NCI-H1105 (cell line): ENCODE measurements at regions not wholly inside any gene's neighbourhood (a gene's known extent, or its start where the extent isn't known, plus 50 kb on each side); places are given as distances from the start of the nearest gene placed in this dataset.

Source experiments
- DNase-seq: peaks from one replicate; lab custom pipeline; 2025; lab: John Stamatoyannopoulos, UW

DNA sequence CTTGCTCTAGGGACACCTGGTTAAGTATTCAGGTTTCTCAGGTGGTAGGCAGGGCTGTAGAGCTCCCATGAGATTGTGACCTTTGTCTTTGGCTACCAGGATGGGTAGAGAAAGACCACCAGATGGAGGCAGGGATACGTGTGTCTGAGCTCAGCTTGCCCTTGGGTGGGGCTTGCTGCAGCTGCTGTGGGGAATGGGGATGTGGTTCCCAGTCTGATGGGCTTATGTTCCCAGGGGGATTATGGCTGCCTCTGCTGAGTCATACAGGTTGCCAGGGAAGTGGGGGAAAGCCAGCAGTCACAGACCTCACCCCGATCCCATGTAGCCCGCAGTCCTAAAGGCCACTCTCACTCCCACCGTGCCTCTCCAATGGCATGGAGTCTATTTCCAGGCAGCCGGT is 659.9 kb upstream of the KLF12 start:
- DNase-seq: no peak

DNA sequence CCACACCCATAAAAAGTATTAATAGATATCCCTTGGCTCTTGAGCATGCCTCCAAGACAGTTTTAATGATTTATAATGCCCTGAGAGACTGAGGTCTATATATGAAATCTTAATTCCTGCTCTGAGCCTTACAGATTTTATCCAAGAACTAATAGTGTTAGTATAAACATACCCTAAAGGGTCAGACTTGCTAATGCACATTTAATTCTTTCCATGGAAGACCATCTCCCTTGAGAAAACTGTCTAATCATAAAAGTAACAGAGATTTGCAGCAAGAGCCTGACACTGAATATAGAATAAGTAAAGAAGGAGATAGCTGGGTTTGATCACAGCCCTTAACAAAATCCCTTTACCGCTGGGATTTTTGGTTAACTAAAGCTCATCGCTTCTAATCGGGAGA is 650.8 kb upstream of the KLF12 start:
- DNase-seq: no peak

DNA sequence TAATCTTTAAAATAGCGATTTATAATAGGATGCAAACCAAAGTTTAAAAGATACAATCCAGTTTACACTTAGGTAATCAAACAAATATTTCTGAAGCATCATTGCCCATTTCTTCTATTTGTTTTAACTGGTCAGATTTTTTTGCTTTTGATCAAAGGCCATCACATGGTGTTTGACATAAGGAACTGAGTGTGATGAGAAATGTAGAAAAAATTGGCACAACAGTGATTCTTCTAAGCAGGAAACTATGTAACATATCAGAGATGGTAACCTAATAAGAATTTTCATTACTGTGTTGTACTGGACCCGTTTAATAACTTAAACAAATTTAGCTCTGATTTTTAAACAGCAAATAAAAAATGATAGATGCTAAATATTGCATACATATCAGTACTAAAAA is 644.7 kb upstream of the KLF12 start:
- DNase-seq: no peak

DNA sequence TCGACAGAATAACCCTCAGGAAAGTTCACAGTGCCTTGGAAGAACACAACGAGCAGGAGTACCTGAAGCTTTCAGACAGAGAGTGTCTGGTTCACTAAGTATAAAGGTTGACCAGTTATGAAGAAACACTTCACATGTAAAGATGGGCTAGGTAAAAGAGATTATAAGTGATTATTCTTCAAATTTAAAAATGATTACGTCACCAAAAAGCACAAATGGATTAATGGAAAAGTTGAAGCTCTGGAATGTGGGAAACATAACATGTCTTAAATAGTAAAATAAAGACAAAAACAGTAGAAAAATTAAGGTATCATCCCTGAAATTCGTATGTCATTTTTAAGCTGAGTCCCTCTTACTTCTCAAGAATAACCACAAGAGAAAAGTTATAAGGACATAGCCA is 643.9 kb upstream of the KLF12 start:
- DNase-seq: no peak

DNA sequence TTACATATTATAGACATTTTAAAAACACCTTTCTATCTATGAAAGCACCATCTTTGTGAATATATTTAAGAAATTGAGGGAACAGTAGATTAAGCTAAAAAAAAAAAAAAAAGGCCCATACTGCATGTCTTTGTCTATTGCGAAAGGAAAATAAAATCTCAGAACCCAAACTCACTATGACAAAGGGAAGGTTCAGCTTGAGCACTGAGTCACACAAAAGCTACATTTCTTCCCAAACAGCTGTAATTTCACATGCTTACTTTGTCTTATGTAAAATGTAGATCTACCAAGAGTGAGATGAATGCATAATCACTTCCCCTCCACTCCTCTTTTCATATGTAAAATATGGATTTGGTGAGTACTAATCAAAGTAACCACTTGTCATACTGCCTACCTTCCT is 640.1 kb upstream of the KLF12 start:
- no peak for DNase-seq

DNA sequence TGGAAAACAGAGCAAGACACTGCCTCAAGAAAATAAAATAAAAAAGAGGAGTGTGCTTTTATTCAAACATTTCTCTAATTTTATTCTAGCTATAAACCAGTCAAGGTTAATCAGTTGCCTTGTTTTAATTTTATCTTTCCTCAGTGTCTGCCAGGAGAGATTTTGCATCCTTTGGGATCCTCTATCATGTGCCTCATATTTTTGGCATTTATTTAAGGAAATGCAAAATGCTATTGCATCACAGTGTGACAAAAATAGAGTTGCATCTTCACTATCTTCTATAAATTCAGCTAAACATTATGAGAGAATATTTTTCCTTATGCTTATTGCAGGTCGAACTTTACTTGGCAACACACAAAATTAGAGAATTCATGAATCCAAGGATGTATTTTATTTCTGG is 639.0 kb upstream of the KLF12 start:
- no peak for DNase-seq

DNA sequence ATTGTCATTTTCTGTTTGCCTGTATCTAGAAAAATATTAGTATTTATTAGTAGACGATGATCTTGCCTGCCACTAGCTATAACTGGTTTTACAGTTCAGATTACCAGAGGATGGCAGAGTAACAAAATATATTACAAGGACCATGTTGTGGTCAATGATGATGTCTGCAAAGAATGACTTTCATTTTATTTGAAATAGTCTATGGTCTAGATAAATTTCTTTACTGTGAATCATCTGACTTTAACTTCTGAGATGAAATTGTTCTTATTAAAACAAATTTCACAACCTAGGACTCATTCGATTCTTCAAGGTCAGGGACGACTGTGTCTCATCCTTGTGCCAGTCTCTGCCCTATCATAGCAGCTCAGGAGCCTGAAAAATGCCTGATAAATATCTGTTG is 637.8 kb upstream of the KLF12 start:
- no peak for DNase-seq

DNA sequence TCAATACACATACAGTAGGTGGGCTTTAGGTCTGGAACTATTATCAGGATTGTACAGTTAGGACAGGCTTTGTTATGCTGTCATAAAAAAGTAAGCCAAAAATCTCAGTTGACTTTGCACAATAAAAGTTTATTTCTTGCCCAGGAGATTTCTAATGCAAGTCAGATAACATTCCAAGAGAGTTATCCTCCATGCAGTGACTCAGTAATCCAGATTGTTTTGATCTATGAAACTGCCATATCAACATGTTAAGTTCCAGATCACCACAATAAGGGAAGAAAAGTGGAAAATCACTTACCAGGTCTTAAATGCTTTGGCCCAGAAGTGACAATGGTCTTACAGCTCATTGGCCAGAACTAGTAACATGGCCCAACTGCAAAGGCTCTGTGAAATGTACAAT is 636.2 kb upstream of the KLF12 start:
- no peak for DNase-seq

DNA sequence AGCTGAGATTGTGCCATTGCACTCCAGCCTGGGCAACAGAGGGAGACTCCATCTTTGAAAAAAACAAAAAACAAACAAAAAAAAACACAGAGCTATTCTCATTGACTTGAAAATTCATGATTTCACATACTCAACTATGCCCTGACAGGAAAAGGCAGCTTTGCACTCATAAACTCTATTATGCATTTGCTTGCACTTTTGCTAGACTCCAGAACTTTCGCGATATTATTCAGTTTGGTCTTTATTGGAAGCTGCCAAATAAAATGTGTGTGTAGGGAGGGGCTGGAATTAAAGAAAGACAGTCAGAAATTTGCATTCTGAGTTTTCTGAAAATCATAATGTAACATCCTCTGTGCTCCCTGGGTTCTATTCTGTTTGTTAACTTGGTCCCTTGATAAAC is 635.1 kb upstream of the KLF12 start:
- no peak for DNase-seq

DNA sequence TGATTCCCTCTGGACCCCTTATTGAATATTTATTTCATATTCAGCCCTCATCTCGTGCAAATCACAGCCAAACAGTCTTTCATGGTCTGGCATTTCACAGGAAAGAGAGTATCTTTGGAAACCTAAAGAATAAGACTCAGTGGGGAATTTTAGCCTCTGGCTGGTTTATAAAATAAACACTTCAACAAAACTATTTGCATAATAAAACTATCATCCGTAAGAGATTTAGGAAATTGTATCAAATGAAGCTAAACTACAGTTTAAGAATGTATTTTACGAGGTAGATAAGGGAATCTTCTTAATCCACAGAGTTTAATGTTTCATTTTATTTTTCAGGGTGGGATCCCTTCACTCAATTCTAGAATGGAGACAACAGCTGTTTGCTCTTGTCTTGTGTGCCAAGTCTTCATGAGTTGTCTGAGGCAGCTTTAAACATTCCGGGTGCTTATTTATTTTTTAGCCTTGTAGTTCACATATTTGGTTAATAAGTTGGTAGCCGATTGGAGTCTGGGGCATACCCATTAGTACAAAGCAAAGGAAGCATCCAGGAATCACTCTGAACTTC is 634.4 kb upstream of the KLF12 start:
- no peak for DNase-seq

DNA sequence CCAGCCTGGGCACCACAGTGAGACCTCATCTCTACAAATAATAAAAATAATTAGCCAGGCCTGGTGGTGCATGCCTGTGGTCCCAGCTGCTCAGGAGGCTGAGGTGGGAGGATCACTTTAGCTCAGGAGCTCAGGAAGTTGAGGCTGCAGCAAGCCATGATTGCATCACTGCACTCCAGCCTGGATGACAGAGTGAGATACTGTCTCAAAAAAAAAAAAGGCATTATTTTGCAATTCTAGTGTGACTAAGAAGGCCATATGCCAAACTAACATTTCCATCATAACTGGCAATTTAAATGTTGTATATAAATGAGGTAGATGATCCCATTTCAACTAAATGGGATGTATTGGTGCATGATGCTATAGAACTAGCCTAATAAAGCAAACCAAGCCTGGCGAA is 632.8 kb upstream of the KLF12 start:
- DNase-seq: no peak

DNA sequence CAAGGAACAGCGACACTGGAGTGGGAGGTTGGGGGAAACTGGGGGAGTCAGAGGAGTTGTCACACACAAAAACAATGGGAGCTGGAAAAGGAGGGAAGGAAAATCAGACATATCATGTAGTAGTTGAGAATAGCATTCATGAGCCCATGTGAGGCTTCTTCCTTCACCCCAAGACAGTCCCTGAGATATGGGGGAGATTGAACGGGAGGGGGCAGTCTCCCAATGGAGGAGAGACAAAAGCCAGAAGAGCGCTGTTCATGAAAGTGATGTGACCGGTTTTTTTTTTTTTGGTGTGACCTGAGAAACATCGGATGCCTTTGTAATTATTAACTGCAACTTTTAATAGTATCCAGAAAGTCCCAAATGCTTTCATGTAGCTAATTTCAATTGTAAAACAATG is 631.8 kb upstream of the KLF12 start:
- DNase-seq: no peak

DNA sequence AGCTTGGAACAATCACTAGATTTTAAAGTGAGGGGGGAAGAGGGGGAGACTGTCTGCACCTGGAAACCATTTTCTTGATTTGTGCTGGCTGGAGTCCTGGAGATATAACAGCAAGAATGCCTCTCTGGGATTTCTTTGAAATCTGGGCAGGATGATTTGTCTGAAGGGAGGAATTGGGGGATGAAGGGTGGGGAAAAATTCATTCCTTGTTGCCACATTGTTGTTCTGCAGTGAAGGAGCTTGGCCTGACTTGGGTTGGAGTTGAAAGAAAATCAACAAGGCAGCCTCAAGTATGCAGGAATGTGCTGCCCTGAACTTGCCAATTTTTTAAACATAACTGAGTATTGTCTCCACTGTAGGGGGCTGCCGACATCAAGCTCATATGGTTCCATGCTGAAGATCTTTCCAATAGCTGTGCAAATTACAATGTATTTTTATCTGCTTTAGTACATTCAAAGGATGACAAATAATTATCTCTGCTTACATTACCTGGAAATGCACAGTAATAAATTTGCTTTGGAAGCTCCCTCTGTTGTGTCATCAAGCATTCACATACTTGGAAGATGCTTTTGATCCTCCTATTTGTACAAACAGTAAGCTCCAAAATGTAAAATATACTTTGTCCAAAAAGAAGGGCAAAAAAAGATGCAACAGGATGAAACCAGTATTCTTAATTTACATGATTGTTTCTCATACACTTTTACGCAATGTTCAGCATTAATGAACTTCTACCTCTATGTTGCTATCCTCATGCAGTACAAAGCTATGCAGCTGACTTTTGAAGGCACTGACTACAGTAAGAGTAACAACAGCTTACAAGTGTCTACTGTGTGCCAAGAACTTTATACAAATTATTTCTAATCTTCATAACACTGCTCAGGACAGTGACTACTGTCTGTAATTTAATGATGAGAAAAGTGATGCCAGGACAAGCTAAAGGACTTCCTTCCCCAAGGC is 627.9 kb upstream of the KLF12 start:
- no peak for DNase-seq

DNA sequence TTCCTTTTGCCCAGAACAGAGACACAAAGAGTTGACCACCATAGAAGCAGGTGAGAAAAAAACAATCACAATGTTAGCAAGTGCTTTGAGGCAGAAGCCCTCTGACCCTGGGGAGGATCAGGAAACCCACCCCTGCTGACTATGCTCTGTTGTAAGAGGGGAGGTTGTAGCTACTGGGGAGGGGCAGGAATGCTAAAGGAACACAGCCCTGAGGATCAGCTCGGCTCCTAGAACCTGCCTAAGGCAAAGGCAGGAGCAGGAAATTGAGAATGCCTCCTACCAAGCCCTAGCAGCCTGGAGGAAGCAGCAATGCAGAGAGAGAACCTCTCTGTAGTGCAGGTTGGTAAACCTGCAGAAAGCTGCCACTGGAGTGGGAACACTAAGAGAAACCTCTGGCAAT is 624.0 kb upstream of the KLF12 start:
- DNase-seq: no peak

DNA sequence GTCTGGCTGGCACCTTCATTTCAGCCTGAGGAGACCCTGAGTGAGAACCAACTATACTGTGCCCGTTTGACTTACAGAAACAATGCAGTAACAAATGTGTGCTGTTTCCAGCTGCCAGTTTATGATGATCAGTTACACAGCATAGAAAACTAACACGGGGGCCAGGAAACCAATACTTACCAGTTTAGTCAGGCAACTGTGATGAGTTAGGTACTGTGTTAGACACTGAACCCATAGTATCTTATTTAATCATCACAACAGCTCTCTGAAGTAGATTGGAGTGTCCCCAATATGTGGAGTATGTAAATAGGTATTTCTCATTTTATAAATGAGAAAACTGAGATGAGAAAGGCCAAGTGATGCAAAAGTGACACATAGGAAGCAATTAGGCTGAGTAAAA is 620.9 kb upstream of the KLF12 start:
- DNase-seq: no peak

DNA sequence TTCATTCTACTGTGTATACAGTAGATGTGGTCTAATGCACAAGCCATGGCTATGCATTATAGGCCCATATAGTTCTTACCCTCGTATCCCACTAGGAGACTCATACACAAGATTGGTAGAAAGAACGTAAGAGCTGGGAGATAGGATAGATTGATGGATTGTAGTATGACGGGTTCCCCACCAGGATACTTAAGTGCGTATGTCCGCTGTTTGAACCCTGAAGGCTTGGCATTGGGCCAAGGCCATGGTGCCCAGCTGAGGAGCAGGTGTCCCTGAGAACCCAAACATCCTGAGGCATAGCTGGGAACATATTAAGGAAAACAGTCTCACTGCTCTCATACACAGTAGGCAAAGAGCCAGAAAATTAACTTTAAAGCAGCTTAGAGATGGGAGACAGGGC is 617.5 kb upstream of the KLF12 start:
- DNase-seq: peak; percentile 3

DNA sequence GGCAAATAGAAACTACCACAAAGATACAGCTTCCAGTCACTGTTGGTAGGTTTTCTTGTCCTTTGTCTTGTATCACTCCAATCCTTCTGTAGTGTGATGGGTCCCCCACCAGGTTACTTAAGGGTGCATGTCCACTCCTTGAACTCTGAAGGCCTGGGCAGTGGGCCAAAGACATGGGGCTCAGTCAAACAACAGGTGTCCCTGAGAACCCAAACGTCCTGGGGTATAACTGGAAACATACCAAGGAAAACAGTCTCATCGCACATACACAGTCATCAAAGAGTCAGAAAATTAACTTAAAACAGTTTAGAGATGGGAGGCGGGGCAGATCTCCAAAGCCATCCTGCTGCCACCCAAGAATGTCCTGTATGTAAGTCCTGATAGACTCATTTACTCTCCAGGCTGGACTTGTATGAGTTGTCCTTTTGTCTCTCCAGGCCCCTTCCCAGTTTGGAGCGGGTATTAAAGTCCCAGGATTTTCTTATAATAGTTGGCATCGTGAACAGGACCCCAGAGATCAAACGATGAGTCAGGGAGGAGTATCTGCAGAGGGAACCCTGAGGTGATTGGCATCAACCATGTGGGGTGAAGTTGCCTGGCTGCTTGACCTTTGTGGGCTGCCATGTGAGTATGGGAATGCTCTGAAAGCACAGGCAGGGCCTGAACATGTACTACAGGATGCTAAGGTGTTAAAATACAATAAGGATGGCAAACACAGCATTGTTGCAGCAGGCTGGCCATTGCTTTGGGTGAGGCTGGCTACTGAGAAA is 613.2 kb upstream of the KLF12 start:
- no peak for DNase-seq

DNA sequence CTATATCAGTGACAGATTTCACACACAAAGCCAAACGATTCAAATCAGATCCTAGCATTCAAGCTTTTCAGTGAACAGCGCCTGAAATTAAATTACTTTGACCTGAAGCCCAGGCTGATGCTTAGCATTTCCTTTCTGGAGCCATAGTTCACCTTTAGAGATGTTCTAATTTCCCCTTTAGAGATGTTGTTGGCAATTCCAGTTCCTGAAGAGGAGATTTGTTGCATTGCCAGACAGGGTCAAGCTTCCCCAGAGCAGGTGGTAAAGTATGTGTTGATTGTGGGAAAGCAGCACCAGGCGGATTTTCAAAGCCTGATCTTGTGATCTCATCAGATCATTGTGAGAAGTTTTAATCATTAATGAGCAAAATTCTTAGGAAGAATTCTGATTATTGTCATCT is 609.8 kb upstream of the KLF12 start:
- DNase-seq: no peak

DNA sequence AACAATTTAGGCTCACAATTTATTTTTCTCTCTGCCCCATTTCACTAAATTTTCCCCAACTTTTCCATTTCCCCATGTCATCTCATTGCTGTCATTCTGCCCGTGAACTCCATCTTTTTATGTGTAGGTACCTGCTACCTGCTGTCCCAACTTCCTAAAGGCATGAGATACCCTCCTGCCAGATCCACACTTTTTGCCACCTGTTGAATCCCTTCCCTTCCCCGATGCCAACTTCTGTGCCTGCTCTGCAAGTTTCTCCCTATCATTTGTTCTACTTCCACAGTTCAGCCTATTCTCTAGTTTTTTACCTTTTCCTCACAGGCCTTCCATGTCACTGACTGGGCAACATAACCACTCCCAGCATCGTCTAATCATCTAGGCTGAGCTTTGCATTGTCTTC is 607.5 kb upstream of the KLF12 start:
- no peak for DNase-seq

DNA sequence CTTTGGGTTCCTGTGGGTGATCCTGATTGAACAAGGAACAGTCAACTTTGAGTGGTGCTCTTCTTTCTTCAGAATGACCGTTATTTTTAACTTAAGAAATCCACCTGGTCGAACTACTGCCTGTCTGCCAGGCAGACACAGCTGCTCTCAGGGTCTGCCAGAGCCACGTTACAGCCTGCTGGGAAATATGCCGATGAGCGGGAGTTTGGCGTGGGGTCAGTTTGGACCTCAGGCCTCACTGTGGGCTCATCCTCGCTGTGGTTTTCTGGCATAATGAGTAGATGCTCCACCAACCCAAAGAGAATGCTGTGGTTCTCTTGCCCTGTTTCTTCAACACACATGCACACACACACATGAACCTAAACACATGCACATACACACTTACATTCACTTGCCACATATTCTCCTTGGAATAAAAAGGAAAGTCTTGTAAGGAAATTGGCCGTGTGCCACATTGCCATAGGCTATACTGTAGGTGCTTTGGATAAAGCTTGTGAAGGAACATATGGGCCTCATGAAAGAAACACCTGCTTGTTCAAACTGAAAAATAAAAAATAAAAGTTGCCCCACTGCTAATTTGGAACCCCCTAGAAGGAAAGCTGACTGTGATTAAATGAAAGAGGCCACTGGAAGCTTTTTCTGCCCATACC is 598.7 kb upstream of the KLF12 start:
- DNase-seq: peak; percentile 9

DNA sequence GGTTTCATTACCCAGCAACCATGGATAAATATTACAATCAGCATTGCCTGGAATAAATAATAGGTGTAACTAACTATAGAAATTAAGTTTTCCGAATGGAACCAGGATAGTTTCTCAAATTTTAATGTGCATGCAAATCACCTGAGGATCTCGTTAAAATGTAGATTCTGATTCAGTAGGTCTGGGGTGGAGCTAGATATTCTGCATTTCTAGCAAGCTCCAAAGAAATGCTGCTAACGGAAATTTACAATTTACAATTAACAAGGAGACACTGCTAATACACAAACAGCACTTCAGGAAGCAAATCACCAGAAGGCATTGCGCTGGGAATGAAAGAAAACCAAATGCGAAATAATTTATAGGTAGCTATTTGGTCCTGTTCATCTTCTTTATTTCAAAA is 597.5 kb upstream of the KLF12 start:
- DNase-seq: no peak

DNA sequence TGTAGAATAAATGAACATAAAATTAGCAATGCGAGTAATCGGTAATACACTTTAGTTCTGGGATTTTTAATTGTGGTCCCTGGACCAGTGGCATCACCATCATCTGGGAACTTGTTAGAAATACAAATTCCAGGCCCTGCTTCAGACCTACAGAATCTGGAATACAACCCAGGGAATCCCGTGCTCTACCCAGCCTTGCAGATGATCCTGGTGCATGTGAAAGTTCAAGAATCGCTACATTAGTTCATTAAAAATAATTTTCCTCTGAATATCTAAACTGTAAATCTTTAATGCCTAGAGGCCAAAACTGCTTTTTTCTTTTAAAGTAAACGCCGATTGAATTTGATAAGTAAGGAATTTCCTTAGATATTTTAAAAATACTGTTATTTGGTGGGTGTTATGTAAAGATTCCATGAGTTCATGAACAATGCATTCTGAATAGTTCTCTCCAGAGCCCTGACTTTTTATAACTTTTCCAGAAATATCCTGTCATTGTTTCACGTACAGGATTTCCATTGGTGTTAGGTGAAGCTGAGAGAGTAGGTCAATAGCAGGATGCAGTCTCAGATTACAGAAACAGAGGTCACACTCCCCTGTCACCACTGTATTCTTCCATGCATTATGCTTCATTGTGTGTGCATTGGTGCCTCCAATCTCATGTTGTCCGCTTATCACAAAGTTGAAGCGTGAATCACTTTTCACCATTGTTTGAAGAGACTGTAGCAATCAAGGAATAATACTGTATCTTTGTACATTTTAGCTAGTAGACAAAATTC is 596.5 kb upstream of the KLF12 start:
- DNase-seq: no peak
